GM21717 (cell line): ENCODE measurements at regions not wholly inside any gene's neighbourhood (a gene's known extent, or its start where the extent isn't known, plus 50 kb on each side); places are given as distances from the start of the nearest gene placed in this dataset.
"Not testable (repeated sequence)": the region's sequence is repeated elsewhere in the genome, so short reads cannot be mapped to it uniquely, and the experiment has no call there.

Experiments used
- ATAC-seq: cut with Tn5 transposase; IDR thresholded peaks from one replicate; pipeline ENCODE4 v1.9.1; 2021; ENCODE audit warnings: mild to moderate bottlenecking, moderate library complexity; ENCODE audit not compliant: unreplicated experiment

DNA sequence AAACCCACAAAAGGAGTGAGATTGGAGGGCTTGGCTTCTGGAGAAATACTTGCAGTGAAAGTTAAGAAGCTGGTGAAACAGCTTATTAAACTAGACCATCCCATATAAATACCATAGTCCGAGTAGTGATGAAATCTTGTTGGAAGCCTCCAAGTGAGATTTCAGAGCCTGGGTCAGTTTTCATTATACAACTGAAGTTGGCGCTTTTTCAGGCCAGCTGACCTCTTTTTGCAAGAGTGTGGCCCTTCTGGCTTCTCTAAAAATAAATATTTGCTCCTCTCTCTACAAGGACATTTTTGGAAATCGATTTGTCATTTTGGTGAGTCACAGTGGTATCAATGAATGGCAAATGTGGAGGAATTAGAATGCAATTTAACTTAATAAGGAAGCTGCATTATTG is 51.2 kb upstream of the THRB start:
- ATAC-seq, result no peak

DNA sequence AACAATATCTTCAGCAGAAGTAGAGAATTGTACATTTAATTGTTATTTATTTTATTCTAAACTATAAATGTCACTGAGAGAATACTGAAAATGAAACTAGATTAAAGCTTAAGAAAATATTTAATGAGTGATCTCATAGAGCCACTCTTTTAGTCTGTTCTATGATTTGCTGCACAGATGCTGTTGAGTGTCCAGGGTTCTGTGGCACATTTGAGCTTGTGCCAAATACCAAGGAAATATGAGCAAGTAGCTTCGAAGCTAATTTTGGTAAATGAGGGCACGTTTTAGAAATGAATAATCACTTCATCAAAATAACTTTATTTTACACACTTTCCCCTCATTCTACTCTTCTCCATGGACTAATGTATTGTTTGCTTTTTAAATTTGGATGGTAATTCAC is 53.6 kb upstream of the THRB start:
- ATAC-seq, result no peak

DNA sequence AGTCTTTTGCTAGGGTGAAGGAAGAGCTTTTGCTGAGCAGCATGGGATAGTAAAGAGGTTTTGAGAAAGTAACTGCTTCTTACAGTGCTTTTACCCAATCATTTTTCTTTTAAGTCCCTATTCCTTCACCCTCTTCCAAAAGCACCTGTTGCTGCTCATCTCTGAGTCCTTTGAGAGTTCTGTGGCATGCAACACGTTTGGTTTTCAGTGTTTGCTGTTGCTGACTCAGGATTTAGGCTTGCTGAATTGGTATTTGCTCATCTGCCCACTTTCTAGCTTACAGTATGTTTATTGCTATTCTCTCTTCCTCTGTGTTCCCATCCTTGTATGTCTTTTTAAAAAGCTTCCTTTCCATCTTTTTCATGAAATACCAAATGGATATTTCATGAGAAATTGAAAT is 55.9 kb upstream of the THRB start:
- ATAC-seq, result no peak

DNA sequence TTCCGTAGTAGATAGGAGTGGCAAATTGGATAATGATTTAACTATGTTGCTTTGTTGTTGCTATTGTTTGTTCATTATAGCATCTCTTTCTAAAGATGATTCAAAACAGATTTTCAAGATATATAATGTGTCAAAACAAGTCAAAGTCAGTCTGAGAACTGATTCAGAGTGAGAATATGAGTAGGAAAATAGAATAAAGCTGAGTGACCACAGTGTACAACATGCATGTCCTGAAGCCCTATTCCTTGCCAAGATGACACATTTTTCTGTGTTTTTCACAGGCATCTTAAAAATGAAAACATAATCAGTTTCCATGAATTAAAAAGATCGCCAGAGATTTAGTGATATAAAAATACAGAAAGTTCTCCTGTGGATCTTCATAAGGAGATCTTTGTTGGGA is 57.0 kb upstream of the THRB start:
- ATAC-seq, result no peak

DNA sequence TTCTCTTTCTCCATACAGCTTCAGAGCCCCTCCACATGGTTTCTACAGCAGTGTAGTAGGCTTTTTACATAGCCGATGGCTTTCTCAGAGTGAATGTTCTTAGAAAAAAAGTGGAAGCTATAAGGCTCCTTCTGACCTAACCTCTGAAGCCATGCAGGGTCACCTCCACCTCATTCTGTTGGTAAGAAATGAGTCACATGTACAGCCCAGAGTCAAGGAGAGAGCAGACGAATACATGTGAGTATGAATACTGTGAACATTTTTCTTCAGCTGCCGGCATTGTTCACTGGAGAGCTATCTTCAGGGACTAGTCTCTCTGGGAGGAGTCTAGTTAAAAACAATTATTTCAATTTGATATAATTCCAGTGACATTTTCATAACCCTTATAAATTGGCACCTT is 68.2 kb upstream of the THRB start:
- peak; percentile 83 for ATAC-seq

DNA sequence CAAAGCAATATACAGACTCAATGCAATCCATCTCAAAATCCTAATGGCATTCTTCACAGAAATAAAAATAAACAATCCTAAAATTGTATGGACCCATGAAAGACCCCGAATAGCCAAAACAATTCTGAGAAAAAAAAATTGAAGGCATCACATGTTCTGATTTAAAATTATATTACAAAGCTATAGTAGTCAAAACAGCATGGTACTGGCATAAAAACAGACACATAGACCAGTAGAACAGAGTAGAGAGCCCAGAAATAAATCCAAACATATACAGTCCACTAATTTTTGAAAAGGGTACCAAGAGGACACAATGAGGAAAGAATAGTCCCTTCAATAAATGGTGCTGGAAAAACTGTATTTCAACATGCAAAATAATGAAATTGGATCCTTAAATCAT is 70.4 kb upstream of the THRB start:
- ATAC-seq, result no peak

DNA sequence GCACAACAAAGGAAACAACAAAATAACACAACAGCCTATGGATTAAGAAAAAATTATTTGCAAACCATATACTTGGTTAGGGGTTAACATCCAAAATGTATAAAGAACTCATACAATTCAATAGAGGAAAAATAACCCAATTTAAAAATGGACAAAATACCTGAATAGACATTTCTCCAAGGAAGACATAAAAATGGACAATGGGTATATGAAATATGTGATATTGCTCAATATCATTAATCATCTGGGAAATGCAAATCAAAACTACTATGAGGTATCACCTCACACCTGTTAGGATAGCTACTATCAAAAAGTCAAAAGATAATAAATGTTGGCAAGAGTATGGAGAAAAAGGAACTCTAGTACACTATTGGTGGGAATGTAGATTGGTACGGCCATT is 71.0 kb upstream of the THRB start:
- ATAC-seq, result no peak

DNA sequence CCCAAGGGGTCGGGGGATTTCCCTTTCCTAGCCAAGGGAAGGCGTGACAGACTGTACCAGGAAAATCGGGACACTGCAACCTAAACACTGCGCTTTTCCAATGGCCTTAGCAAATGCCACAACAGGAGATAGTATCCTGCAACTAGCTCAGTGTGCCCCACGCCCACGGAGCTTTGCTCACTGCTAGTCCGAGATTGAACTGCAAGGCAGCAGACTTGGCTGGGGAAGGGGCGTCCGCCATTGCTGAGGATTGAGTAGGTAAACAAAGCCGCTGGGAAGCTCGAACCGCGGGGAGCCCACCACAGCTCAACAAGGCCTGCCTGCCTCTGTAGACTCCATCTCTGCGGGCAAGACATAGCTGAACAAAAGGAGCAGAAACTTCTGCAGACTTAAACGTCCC is 72.3 kb upstream of the THRB start:
- ATAC-seq, result no peak

DNA sequence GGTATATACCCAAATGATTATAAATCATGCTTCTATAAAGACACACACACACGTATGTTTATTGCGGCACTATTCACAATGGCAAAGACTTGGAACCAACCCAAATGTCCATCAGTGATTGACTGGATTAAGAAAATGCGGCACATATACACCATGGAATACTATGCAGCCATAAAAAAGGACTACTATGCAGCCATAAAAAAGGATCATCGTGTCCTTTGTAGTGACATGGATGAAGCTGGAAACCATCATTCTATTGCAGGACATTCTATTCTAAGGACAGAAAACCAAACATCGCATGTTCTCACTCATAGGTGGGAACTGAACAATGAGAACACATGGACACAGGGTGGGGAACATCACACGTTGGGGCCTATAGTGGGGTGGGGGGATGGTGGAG is 77.8 kb upstream of the THRB start:
- not testable (repeated sequence) for ATAC-seq

DNA sequence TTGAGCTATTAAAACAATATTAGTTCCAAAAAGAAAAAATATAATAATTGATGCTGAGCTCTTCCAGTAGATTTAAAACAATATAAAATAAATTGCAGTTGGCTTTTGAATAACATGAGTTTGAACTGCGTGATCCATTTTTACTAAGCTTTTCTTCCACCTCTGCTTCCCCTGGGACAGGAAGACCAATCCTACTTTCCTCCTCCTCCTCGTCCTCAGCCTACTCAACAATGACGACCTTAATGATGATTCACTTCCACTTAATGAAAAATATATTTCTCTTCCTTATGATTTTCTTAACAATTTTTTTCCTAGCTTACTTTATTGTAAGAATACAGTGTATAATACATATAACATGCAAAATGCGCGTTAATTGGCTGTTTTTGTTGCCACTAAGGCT is 78.9 kb upstream of the THRB start:
- ATAC-seq, result no peak

DNA sequence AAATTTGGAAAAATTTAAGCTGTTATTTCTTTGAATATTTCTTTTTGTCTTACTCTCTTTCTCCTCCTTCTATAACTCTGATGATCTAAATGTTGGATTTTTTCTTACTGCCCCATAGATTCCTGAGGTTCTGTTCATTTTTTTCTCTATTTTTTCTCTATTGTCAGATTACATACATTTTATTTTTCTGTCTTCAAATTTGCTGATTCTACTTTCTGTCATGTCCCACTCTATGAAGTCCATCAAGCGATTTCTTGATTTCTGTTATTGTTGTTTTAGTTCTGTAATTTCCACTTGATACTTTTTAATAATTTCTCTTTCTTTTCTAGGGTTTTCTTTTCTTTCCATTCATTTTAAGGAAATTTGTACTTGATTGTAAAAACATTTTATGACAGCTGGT is 83.7 kb upstream of the THRB start:
- ATAC-seq, result no peak

DNA sequence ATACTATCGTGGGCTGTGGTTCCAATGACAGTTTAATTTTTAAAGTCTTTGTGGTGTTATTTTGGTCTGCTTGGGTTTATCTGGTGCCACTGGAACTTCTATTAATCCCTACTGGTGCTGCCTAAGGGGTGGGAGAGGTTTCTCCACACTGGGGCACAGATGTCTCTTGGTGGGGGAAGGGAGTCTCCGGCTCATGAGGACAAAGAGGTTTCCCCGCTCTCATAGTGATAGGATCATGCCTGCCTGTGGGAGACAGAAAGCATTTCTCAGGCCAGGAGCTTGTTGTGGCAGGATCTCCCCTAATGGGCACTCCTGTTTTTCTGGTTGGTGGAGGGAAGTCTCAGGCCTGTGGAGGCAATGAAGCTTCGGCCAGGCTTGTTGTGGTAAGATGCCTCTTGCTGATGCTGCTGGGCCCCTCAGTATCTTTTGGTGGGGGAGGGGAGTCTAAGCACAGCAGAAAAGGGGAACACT is 84.3 kb upstream of the THRB start:
- ATAC-seq, result no peak

DNA sequence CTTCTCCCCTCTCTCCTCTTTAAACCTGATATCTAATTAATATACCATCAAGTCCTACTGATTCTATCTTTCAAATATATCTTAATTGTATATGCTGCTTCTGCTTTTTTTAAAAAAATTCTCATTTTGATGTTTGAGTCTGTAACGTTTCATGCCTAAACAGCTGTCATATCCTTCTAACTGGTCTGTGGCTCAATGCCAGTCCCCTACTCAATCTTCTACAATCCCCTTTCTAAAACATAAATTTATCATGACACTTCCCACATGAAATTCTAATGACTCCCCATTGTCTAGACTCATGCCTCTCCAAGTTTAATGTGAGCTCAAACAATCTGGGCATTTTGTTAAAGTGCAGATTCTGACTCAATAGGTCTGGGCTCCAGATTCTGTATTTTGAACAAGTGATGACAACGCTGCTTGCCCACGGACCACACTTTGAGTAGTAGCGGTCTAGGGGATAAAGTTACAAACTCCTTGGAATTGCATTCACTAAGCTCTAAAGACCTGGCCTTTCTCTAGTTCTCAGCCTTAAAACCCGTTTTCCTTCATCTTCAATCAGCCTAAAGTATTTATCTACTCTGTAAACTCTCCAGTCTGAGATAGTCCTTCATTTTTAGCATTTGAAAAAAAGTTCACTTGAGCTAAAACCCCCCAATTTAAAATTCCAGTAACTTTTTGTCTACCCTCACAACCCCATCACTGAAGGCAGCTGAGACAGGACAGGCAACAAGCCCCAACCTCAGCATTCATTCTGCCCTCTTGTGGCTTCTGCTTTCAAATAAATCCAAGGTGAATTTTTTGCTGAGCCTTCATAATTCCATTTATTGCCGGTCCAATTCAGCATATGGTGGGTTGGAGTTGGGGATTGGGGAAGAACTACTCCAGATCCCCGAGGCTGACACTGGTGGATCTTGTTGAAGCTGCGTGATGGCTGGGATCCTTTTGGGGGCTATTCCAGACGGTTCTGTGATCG is 88.1 kb upstream of the THRB start:
- no peak for ATAC-seq

DNA sequence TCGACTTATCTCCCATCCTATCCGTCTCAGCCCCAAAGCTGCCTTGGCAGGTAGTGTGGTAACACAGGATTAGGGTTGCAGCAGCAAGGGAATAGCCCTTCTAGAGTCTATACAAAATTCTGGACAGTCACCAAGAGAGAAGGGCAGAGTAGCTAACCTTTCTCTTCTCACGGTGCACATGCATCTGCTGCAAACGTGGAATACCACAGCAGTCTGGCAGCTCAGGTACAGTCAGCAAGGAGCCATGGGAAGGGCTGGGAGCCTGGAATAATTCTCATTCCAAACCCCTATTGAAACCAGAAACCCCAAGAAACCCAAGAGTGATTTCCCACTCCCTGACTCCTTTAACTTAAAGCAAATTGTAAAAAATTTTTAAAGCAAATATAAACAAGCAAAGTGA is 92.3 kb upstream of the THRB start:
- no peak for ATAC-seq

DNA sequence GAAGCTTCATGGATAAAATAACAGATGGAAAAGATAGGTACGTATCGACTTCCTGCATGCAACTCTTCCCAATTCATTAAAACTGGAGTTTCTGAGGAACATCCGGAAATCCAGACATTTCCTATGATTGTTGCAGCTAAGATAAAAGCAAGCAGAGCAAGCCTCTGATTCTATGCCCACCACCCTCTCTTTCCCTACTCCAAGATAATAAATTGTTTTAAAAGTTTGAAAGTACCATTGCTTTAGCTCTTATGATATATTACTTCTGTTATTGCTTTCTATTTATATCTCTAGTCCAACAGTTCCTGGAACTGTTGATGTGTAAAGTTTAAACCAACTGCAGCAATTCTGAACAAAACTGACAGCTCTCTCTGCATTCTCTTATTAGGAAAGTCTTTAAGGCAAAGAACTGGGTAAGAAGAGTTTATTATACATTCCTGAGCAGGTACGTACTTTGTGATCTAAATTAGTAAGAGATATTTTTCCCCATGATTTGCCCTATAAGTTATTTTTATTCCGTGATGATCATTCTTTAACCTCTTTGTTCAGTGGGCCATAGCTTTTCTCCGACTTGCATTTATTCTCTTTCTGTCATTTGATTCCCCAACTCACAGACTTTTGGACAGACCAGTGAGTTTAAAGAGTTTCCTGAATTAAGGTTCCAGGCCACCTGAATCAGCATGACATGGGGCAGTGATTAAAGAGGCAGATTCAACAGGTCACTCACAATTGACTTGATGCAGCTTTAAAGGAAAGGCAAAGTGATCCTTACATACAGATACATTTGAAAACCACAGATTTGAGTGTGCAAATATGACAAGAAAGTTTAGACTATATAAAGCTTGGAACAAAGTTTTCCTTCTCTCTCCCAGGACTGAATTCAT is 94.2 kb upstream of the THRB start:
- no peak for ATAC-seq

DNA sequence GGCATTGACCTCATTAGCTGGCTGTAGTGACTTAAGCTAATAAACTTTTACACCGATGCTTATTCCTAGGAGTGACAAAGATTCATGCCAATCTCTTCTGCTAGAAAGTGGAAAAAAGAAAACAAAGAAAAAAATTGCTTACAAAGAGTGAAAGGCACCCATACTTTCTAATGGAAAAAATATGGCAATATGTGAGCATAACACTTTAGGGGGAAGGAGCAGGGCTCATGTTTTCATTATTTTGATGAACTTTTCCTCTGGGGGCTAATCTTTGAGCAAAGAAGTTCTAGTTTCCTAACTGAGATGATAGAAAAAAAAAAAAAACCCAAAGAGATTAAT is 94.8 kb upstream of the THRB start:
- ATAC-seq, result no peak

DNA sequence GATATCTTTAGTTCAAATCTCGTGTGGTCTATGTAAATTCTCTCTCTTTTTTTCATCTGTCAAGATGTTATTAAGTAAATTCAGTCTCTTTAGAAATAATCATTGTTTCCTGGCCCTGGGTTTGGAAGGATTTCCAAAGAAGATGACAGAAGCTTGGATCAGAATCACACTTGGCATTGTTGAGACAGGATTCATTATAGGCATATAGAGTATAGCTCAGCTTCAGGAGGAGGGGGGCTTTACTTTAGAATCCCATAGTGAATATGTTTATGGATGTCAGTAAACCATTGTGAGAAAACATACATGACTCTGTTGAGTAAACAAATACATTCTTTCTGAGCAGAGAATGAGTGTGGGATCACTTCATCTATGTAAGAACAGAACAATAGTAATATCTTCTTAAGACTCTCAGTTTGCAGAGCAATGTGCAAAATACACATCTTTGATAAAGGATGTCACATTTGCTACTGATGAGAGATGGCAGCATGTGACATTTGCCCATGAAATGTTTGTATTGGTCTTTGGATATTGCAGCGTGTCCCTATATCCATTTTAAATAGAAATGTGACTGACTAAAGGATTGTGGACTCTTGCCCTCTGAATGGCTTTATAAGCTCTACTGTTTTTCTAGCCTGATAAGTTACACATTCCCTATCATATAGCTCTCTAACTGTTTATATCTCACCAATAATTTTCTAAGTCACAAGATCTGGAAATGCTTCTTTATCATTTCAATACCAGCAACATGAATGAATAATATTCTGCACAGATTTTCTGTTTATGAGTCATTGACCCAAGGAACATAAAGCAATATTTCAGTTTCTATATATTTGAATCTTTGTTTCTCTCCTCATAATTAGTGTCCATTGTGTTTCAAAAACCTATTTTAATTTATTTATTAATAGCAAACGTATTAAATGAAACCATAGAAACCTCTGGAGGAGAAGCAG is 95.6 kb upstream of the THRB start:
- no peak for ATAC-seq

DNA sequence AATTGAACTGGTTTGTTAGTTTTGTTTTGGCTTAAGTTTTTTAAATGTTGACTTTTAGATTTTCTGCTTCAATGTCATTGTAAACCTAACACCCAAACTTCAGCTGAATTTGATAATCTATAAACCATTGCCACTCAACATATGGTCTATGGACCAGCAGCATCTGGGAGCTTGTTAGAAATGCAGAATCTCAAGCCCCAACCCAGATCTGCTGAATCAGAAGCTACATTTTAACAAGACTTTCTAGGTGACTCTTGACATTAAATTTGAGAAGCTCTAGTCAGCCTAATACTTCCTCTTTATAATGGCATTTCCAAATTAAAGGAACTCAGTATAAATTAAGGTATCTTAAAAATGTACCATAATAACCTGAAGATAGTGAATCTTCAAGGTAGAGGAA is 96.5 kb upstream of the THRB start:
- no peak for ATAC-seq

DNA sequence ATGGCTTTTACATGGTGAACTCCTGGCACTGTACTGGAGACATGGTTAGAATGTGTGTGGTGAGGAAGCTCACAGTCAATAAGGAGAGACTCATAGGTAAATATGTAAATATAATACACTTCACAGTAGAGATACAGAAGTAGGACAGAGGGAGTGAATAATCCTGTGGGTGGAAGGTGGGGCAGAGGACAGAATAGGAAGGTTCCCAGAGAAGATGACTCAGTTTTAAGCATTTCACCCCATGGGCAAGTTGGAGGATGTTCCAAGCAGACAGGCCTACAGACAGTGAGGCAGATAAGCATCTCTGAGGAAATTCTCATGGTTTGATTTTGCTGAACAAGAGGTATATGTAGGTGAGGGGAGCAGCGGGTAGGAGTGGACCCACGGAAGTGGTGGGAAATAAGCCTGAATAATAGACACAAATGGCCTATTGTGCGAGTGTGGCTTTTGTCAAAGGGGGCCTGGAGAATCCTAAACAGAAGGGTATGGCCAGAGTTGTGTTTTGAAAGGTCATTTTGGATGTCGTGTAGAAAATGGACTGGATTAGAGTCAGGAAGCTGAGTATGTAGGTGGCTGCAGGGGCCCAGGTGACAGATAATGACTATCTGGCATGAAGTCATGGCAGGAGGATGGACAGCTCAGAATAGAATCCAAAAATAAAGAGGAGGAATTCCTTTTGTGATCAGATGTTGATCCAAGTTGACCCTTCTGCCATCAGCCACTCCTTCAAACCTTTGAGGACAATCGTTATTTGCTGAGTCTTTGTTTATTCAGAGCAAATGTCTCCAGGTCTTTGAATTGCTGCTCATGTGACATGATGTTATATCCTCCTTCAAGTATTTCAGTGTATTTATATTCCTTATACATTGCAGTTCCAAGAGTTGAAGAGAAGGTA is 97.3 kb upstream of the THRB start:
- no peak for ATAC-seq

DNA sequence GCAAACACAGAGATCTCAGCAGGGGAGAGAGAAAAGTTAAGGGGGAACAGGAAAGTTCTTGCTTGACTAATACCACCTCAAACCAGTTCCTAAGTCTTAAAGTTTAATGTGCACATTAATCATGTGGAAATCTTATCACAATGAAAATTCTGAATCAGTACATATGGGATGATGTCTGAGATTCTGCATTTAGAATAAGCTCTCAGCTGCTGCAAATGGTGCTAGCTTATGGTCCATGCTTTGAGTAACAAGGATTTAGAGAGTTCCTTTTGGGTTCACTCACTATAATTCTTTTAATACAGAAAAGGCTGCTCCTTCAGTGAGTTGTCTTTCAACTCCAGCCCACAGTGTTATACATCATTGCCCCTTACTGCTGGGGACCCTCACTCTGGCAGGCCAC is 99.5 kb upstream of the THRB start:
- no peak for ATAC-seq
